H1 (cell line): ENCODE measurements at regions not wholly inside any gene's neighbourhood (a gene's known extent, or its start where the extent isn't known, plus 50 kb on each side); places are given as distances from the start of the nearest gene placed in this dataset.

ENCODE experiments used
- CTCF ChIA-PET: fragments of 300-600 bp; sonication (Branson Sonifier 250); formaldehyde crosslinking; loops from one replicate; lab custom pipeline; 2021; ENCODE audit not compliant: partially characterized antibody; lab: Charles Lee
- POLR2A ChIA-PET: fragments of 300-600 bp; sonication (Branson Sonifier 250); formaldehyde crosslinking; loops from one replicate; lab custom pipeline; 2021; ENCODE audit warnings: inconsistent platforms; ENCODE audit not compliant: partially characterized antibody; lab: Charles Lee
- DNase-seq, 2 experiments: peaks; one replicate each; pipeline versions ENCODE4 v3.0.0 to v3.0.0-alpha.2; 2010 to 2022; ENCODE audit warnings: low spot score in 2 of 2, low read depth in 1 of 2, mixed read lengths in 1 of 2
- FAIRE-seq: peaks from 2 replicates; lab custom pipeline; 2011; peaks lifted over from hg19 to GRCh38; lab: Jason Lieb, UNC
- H2AFZ ChIP-seq: 2 replicates; pipeline ENCODE4 v1.8.1; 2012; ENCODE audit warnings: low read length, inconsistent platforms
- H2AK5ac ChIP-seq: 2 replicates; pipeline ENCODE4 v1.6.1; 2013; ENCODE audit warnings: low read depth, low read length
- H2BK120ac ChIP-seq: replicated peaks from 2 replicates; pipeline ENCODE3; 2013; ENCODE audit warnings: low read depth, low read length, inconsistent platforms
- H2BK12ac ChIP-seq: 2 replicates; pipeline ENCODE4 v1.6.1; 2013; ENCODE audit warnings: low read depth, low read length
- H2BK15ac ChIP-seq: 2 replicates; pipeline ENCODE4 v1.6.1; 2013; ENCODE audit warnings: low read length
- H2BK20ac ChIP-seq: 2 replicates; pipeline ENCODE4 v1.6.1; 2013; ENCODE audit warnings: low read length
- H2BK5ac ChIP-seq: 2 replicates; pipeline ENCODE4 v1.6.1; 2013; ENCODE audit warnings: low read depth, low read length
- H3K14ac ChIP-seq: 2 replicates; pipeline ENCODE4 v1.6.1; 2013; ENCODE audit warnings: inconsistent platforms; ENCODE audit not compliant: insufficient read length
- H3K18ac ChIP-seq: 2 replicates; pipeline ENCODE4 v1.6.1; 2013; ENCODE audit warnings: low read length; ENCODE audit errors: extremely low read depth
- H3K23ac ChIP-seq: 2 replicates; pipeline ENCODE4 v1.6.1; 2013; ENCODE audit warnings: inconsistent platforms; ENCODE audit not compliant: insufficient read length
- H3K23me2 ChIP-seq: 2 replicates; pipeline ENCODE4 v1.6.1; 2013; ENCODE audit warnings: low read depth, low read length
- H3K27ac ChIP-seq: 2 replicates; pipeline ENCODE4 v1.6.1; 2011; ENCODE audit warnings: low read depth, low read length, inconsistent platforms
- H3K27me3 ChIP-seq, 4 experiments: replicated peaks in 1 of 4; 1 replicate in 1 of 4; 2 replicates in 3 of 4; pipeline versions ENCODE4 v1.6.1 to v1.8.1; 2011 to 2013; ENCODE audit warnings: low read length in 3 of 4, mild to moderate bottlenecking in 3 of 4, inconsistent platforms in 2 of 4, mixed read lengths in 2 of 4, moderate library complexity in 1 of 4; ENCODE audit not compliant: control insufficient read depth in 3 of 4, insufficient read depth in 3 of 4; ENCODE audit errors: extremely low read depth in 1 of 4
- H3K36me3 ChIP-seq, 4 experiments: 2 replicates each; pipeline versions ENCODE4 v1.6.1 to v1.8.1; 2011 to 2013; ENCODE audit warnings: mild to moderate bottlenecking in 4 of 4, low read length in 3 of 4, moderate library complexity in 2 of 4, control low read depth in 1 of 4, inconsistent platforms in 1 of 4; ENCODE audit not compliant: insufficient read depth in 4 of 4, control insufficient read depth in 2 of 4
- H3K4ac ChIP-seq: replicated peaks from 2 replicates; pipeline ENCODE3; 2013; ENCODE audit warnings: low read length, low read depth, mixed read lengths, inconsistent platforms; ENCODE audit not compliant: insufficient read length
- H3K4me1 ChIP-seq, 4 experiments: replicated peaks in 1 of 4; 1 replicate in 1 of 4; 2 replicates in 3 of 4; pipeline versions ENCODE4 v1.6.1 to v1.8.1; 2011 to 2013; ENCODE audit warnings: low read length in 3 of 4, inconsistent platforms in 2 of 4, mixed read lengths in 1 of 4; ENCODE audit not compliant: insufficient read depth in 4 of 4, control insufficient read depth in 3 of 4
- H3K4me2 ChIP-seq, 2 experiments: 2 replicates each; pipeline versions ENCODE4 v1.6.1 to v1.8.1; 2011 to 2013; ENCODE audit warnings: low read depth in 2 of 2, low read length in 2 of 2, control low read depth in 1 of 2, inconsistent platforms in 1 of 2, mild to moderate bottlenecking in 1 of 2; ENCODE audit not compliant: insufficient read depth in 1 of 2
- H3K4me3 ChIP-seq, 4 experiments: fragments of 200-600, 300-600 bp in 1 of 4; sonication (generic), shearing (Covaris generic), sonication (Bioruptor Twin) in 1 of 4; 2 replicates each; pipeline versions ENCODE4 v1.5.1 to v1.8.1; 2011 to 2016; ENCODE audit warnings: low read length in 4 of 4, low read depth in 3 of 4, control low read depth in 2 of 4, inconsistent platforms in 2 of 4, mild to moderate bottlenecking in 2 of 4, mixed read lengths in 1 of 4, moderate library complexity in 1 of 4; ENCODE audit not compliant: insufficient read depth in 2 of 4; ENCODE audit errors: extremely low read depth in 1 of 4
- H3K56ac ChIP-seq: replicated peaks from 2 replicates; pipeline ENCODE3; 2013; ENCODE audit warnings: low read depth, mild to moderate bottlenecking, mixed read lengths, low read length, inconsistent platforms; ENCODE audit not compliant: insufficient read length
- H3K79me1 ChIP-seq: 2 replicates; pipeline ENCODE4 v1.6.1; 2013; ENCODE audit warnings: low read depth, low read length, control low read depth
- H3K79me2 ChIP-seq, 2 experiments: 2 replicates each; pipeline versions ENCODE4 v1.6.1 to v1.8.1; 2012 to 2013; ENCODE audit warnings: low read length in 2 of 2, mild to moderate bottlenecking in 2 of 2, inconsistent platforms in 1 of 2; ENCODE audit not compliant: insufficient read depth in 2 of 2, control insufficient read depth in 1 of 2
- H3K9ac ChIP-seq, 4 experiments: replicated peaks in 1 of 4; 1 replicate in 1 of 4; 2 replicates in 3 of 4; pipeline versions ENCODE4 v1.6.1 to v1.8.1; 2011 to 2013; ENCODE audit warnings: low read depth in 3 of 4, low read length in 3 of 4, control low read depth in 2 of 4, mild to moderate bottlenecking in 2 of 4, moderate library complexity in 2 of 4, inconsistent platforms in 1 of 4; ENCODE audit errors: extremely low read depth in 1 of 4
- H3K9me3 ChIP-seq, 2 experiments: 2 replicates each; pipeline versions ENCODE4 v1.6.1 to v1.8.1; 2012 to 2013; ENCODE audit warnings: mild to moderate bottlenecking in 2 of 2, moderate library complexity in 2 of 2, control low read depth in 1 of 2, inconsistent platforms in 1 of 2, low read depth in 1 of 2, low read length in 1 of 2, mixed read lengths in 1 of 2; ENCODE audit not compliant: insufficient read depth in 2 of 2
- H4K20me1 ChIP-seq, 2 experiments: replicated peaks in 1 of 2; 2 replicates each; pipeline versions ENCODE3 to v1.8.1; 2011 to 2013; ENCODE audit warnings: inconsistent platforms in 2 of 2, low read length in 2 of 2, mild to moderate bottlenecking in 1 of 2; ENCODE audit not compliant: insufficient read depth in 2 of 2, control insufficient read depth in 1 of 2
- H4K5ac ChIP-seq: 2 replicates; pipeline ENCODE4 v1.6.1; 2013; ENCODE audit warnings: low read length, low read depth, mixed read lengths, inconsistent platforms; ENCODE audit not compliant: insufficient read length
- H4K8ac ChIP-seq: 2 replicates; pipeline ENCODE4 v1.8.0; 2013; ENCODE audit warnings: mild to moderate bottlenecking, moderate library complexity, low read length, inconsistent platforms; ENCODE audit not compliant: insufficient read depth; ENCODE audit errors: extremely low read depth
- H4K91ac ChIP-seq: replicated peaks from 2 replicates; pipeline ENCODE3; 2013; ENCODE audit warnings: low read length, mixed read lengths, inconsistent platforms; ENCODE audit not compliant: insufficient read length
- ATF3 ChIP-seq: IDR thresholded peaks from 2 replicates; pipeline ENCODE4 v1.6.1; 2011; ENCODE audit warnings: low read depth, mild to moderate bottlenecking, low read length; ENCODE audit not compliant: insufficient read depth
- BRCA1 ChIP-seq: IDR thresholded peaks from 2 replicates; pipeline ENCODE4 v1.6.1; 2012; ENCODE audit warnings: low read depth, low read length, improper control_type of control experiment
- CBX5 ChIP-seq: fragments of 300-800, 300-1000 bp; sonication (generic); IDR thresholded peaks from 2 replicates; pipeline ENCODE4 v1.7.1; 2016; ENCODE audit warnings: antibody characterized with exemption, low read length, low read depth
- CHD1 ChIP-seq: IDR thresholded peaks from 2 replicates; pipeline ENCODE4 v1.6.1; 2012; ENCODE audit warnings: low read depth, low read length, improper control_type of control experiment
- EZH2 ChIP-seq: fragments of 200-600 bp; sonication (generic); IDR thresholded peaks from 2 replicates; pipeline ENCODE4 v1.7.1; 2012; ENCODE audit warnings: low read depth, mild to moderate bottlenecking, moderate library complexity, low read length, inconsistent platforms; ENCODE audit not compliant: severe bottlenecking
- GABPA ChIP-seq: IDR thresholded peaks from 2 replicates; pipeline ENCODE4 v1.6.1; 2011; ENCODE audit warnings: mild to moderate bottlenecking, low read length, moderate library complexity, borderline replicate concordance; ENCODE audit not compliant: insufficient read depth
- RXRA ChIP-seq: IDR thresholded peaks from 2 replicates; pipeline ENCODE4 v1.6.1; 2011; ENCODE audit warnings: low read depth, mild to moderate bottlenecking, low read length, moderate library complexity; ENCODE audit not compliant: insufficient read depth
- USF2 ChIP-seq: IDR thresholded peaks from 2 replicates; pipeline ENCODE4 v1.6.1; 2011; ENCODE audit warnings: low read length, improper control_type of control experiment
- WGBS, 2 experiments: shearing (Covaris generic) in 1 of 2; methylation state at CpG; one replicate each; pipeline versions ENCODE4 v1.1.6 to v1.1.7; 2013 to 2015; ENCODE audit warnings: low lambda C conversion rate in 2 of 2, mixed read lengths in 2 of 2, inconsistent platforms in 1 of 2, low coverage in 1 of 2, missing lambda C conversion rate in 1 of 2; ENCODE audit not compliant: insufficient replicate concordance in 2 of 2, insufficient coverage in 1 of 2, insufficient read length in 1 of 2; ENCODE audit errors: extremely low coverage in 1 of 2, missing lambda C conversion rate in 1 of 2; 5-methylcytosine and 5-hydroxymethylcytosine counted together

- no peak overlapping the region for H4K5ac ChIP-seq
- no peak overlapping the region for H4K91ac ChIP-seq
- H2BK12ac ChIP-seq: no peak overlapping the region
- no peak overlapping the region for H4K8ac ChIP-seq
- no peak overlapping the region for H3K18ac ChIP-seq
- H3K9me3 ChIP-seq: no peaks in the 10 kb centered on the region
- no peaks in the 10 kb centered on the region for H3K79me1 ChIP-seq
- CTCF ChIA-PET: interaction anchor here (1.2 kb wide), 1 partner anchor 170 kb away, joined by 3 read pairs; no protein-coding TSS in a partner anchor
- no peak overlapping the region for H3K4ac ChIP-seq
- H2BK15ac ChIP-seq: no peak overlapping the region
- no peak overlapping the region for H3K23ac ChIP-seq
- no peaks in the 10 kb centered on the region for H3K79me2 ChIP-seq
- no peak overlapping the region for H3K4me3 ChIP-seq
- H3K4me2 ChIP-seq: no peak overlapping the region
- H3K14ac ChIP-seq: no peak overlapping the region
- H3K36me3 ChIP-seq: no peaks in the 10 kb centered on the region
- H2BK5ac ChIP-seq: no peak overlapping the region
- FAIRE-seq (no peak), DNase-seq (no peak)
- H4K20me1 ChIP-seq: no peaks in the 10 kb centered on the region
- H3K9ac ChIP-seq: no peak overlapping the region
- H2BK20ac ChIP-seq: 0 out of 2 replicates have a peak overlapping the region, but pooled peaks have one; percentile 27
- no peak overlapping the region for H3K56ac ChIP-seq
- H3K27ac ChIP-seq: no peak overlapping the region
- H3K4me1 ChIP-seq: peaks cover 0 to 10% (median 4%) of the 10 kb centered on the region in 4 experiments; a peak in 4 of 7 replicates
- 83% methylated on average over 6 of the region's 6 CpGs; no CpG with 5 or more reads in 1 of the 2 experiments for WGBS, 2 experiments
- no peaks in the 10 kb centered on the region; the same call in 1 of the 2 replicates for H3K23me2 ChIP-seq
- POLR2A ChIA-PET: no interaction called here
- 0 out of 2 replicates have a peak overlapping the region, but pooled peaks have one; percentile 36 for H2AFZ ChIP-seq
- H2AK5ac ChIP-seq: no peak overlapping the region; the same call in 1 of the 2 replicates
- H3K27me3 ChIP-seq: no peaks in the 10 kb centered on the region
- H2BK120ac ChIP-seq: no peak overlapping the region
- no peak for TF ChIP-seq ATF3
- no peak for TF ChIP-seq CHD1
- TF ChIP-seq GABPA: no peak
- TF ChIP-seq BRCA1: no peak
- TF ChIP-seq EZH2: no peak
- no peak for TF ChIP-seq RXRA
- no peak for TF ChIP-seq CBX5
- no peak for TF ChIP-seq USF2
Measured at GRCh38 chr14:97468220-97468619, 671.0 kb downstream of the VRK1 start.
